Liver (tissue), 3 donors: ENCODE measurements at regions not wholly inside any gene's neighbourhood (a gene's known extent, or its start where the extent isn't known, plus 50 kb on each side); places are given as distances from the start of the nearest gene placed in this dataset.

ENCODE experiments used
- ATF3 ChIP-seq: IDR thresholded peaks from 2 replicates; pipeline ENCODE4 v1.6.1; 2016; ENCODE audit warnings: antibody characterized with exemption
- CTCF ChIP-seq: fragments of 150-350 bp; IDR thresholded peaks from 2 replicates; pipeline ENCODE4 v1.5.1; 2017; ENCODE audit warnings: improper control_type of control experiment, low read depth, low read length; ENCODE audit not compliant: missing input control
- GABPA ChIP-seq, 2 donors: IDR thresholded peaks in 1 of 2; conservative IDR thresholded peaks in 1 of 2; 2 replicates each; pipeline ENCODE4 v1.6.1; 2016; ENCODE audit warnings: antibody characterized with exemption in 2 of 2, mild to moderate bottlenecking in 1 of 2, moderate library complexity in 1 of 2
- JUND ChIP-seq, 2 donors: IDR thresholded peaks; 2 replicates each; pipeline ENCODE4 v1.6.1; 2016; ENCODE audit warnings: antibody characterized with exemption in 2 of 2
- RAD21 ChIP-seq, 2 donors: IDR thresholded peaks; 2 replicates each; pipeline ENCODE4 v1.6.1; 2016; ENCODE audit warnings: antibody characterized with exemption in 2 of 2, mild to moderate bottlenecking in 2 of 2
- TAF1 ChIP-seq: conservative IDR thresholded peaks from 2 replicates; pipeline ENCODE4 v1.6.1; 2016; ENCODE audit warnings: antibody characterized with exemption, mild to moderate bottlenecking
- ZBTB33 ChIP-seq: IDR thresholded peaks from 2 replicates; pipeline ENCODE4 v1.6.1; 2016; ENCODE audit warnings: antibody characterized with exemption
- donor health status: healthy.
- donor health status: healthy.

GRCh38 chr10:42928064-42928463 lies 145.5 kb downstream of the BMS1 start:
- TF ChIP-seq CTCF (no peak), RAD21 (IDR thresholded peaks at IDR 0.05) (no peak), GABPA (IDR thresholded peaks at IDR 0.05 in 1 of 2, conservative IDR thresholded peaks at IDR 0.05 in 1 of 2) (no peak), JUND (IDR thresholded peaks at IDR 0.05) (no peak), ZBTB33 (no peak), TAF1 (no peak), ATF3 (no peak)
